Urinary bladder (tissue), 3 donors: ENCODE measurements at regions not wholly inside any gene's neighbourhood (a gene's known extent, or its start where the extent isn't known, plus 50 kb on each side); places are given as distances from the start of the nearest gene placed in this dataset.
"Not testable (repeated sequence)": the region's sequence is repeated elsewhere in the genome, so short reads cannot be mapped to it uniquely, and the experiment has no call there.

ENCODE experiments used
- DNase-seq: peaks from one replicate; pipeline ENCODE4 v3.0.0-alpha.2; 2015; ENCODE audit errors: extremely low spot score
- H3K27ac ChIP-seq: one replicate; pipeline ENCODE4 v1.5.1; 2013; ENCODE audit warnings: low read depth, mild to moderate bottlenecking, moderate library complexity
- H3K36me3 ChIP-seq: one replicate; pipeline ENCODE4 v1.6.1; 2013; ENCODE audit warnings: mild to moderate bottlenecking, moderate library complexity; ENCODE audit not compliant: insufficient read depth
- H3K4me1 ChIP-seq: one replicate; pipeline ENCODE4 v1.6.1; 2013; ENCODE audit warnings: mild to moderate bottlenecking, moderate library complexity; ENCODE audit not compliant: insufficient read depth
- H3K4me3 ChIP-seq: one replicate; pipeline ENCODE4 v1.5.1; 2013; ENCODE audit warnings: low read depth, low read length
- WGBS: extraction: QIAGEN DNeasy Blood & Tissue Kit; methylation state at CpG from one replicate; pipeline ENCODE4 v1.1.7; 2013; 5-methylcytosine and 5-hydroxymethylcytosine counted together
- donor health status: healthy with polysubstance abuse.
- donor health status: healthy.

DNA sequence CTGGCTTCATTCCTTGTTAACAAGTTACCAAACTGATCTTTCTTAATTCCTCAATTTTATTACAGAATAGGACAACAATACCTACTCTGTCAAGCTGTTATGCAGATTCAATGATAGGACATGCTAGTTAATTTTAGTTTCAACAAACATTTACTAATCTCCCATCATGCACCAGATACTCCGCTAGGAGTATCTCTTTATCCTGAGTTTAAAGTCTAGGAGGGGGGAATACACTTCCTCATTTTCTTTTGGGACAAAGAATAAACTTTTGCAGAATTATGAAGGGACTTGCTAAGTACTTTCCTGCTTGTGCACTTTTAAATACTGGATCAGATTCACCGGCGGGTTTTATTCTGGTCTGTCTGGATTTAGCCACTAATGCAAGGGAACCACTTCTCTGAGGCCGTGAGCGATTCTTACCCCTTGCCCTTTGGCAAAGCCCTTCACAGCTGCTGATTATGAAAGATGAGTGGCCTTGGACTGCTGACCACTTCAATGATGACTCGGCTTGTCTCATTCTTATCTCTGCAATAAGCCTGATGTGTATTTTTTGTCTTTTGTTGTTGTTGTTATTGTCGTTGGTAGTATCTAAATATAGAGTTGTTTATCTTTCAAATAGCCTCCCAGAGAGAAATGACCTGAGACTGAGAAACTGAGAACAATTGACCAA is 73.9 kb downstream of the RMI1 start:
- no peak for DNase-seq
- Histone ChIP-seq H3K4me3 (no peak overlapping the region), H3K27ac (no peak overlapping the region), H3K36me3 (no peaks in the 10 kb centered on the region), H3K4me1 (no peaks in the 10 kb centered on the region)
- 54% methylated on average over 7 of the region's 7 CpGs for whole genome bisulfite sequencing

- Histone ChIP-seq H3K36me3 (no peaks in the 10 kb centered on the region), H3K4me1 (no peaks in the 10 kb centered on the region), H3K27ac (no peak overlapping the region), H3K4me3 (no peak overlapping the region)
- DNase-seq: no peak
- WGBS: 89% methylated on average over 4 of the region's 4 CpGs
These were observed 77.1 kb downstream of the RMI1 start for GRCh38 chr9:84057662-84058061.

DNA sequence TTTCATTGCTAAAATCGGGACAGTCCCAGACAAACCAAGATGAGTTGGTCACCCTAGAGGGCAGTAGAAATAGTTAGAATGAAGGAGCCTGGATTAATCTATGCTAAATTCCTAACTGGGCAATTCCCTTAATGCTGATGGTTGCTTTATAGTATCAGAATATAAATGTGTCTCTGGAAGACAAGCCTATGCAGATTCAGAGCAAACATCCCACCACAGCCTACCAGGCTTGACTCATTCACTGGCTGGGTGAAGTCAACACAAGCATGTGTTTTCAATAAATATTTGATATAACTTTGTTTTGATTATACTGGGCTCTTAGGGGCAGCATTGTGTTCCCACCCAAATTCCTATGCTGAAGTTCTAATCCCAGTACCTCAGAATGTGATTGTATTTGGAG is 79.3 kb downstream of the RMI1 start:
- Histone ChIP-seq H3K4me1 (no peaks in the 10 kb centered on the region), H3K36me3 (no peaks in the 10 kb centered on the region), H3K27ac (no peak overlapping the region), H3K4me3 (no peak overlapping the region)
- no peak for DNase-seq
- 85% methylated on average over 1 of the region's 1 CpG for whole genome bisulfite sequencing

DNA sequence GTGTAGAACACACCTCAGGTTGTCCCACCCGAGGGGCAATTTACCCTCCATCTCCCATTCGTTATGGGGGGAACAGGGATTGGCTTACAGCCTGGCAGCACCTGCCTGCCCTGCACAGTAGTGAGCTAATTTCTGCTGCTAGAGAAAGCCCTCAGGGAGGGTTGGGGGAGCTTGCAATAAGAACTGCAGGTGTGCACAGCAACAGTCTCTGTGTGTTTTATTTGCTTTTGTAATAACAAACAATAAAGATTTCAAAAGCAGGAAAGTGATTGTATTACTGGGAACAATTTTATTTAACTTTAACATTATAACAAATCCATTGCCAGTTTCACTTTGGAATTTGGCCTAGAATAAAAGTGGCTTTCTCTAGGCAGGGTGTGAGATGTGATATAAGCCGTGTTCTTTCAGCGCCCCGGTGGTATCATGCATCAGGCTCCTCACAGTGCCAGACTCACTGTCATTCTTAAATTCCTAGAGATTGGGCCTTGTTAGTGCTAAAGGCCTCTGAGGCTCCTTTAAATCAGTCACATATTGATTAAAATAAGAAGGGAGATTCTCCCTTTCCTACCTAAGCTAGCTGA is 81.1 kb downstream of the RMI1 start:
- WGBS: 57% methylated on average over 5 of the region's 5 CpGs
- no peak overlapping the region for H3K27ac ChIP-seq
- H3K36me3 ChIP-seq: no peaks in the 10 kb centered on the region
- H3K4me3 ChIP-seq: no peak overlapping the region
- no peak for DNase-seq
- no peaks in the 10 kb centered on the region for H3K4me1 ChIP-seq

- no peaks in the 10 kb centered on the region for H3K36me3 ChIP-seq
- no peak overlapping the region for H3K4me3 ChIP-seq
- no peak overlapping the region for H3K27ac ChIP-seq
- DNase-seq: no peak
- 56% methylated on average over 1 of the region's 1 CpG for WGBS
- no peaks in the 10 kb centered on the region for H3K4me1 ChIP-seq
These were observed 81.9 kb downstream of the RMI1 start for GRCh38 chr9:84062538-84062937.

- no peak overlapping the region for H3K27ac ChIP-seq
- WGBS: 92% methylated on average over 2 of the region's 2 CpGs
- no peak for DNase-seq
- no peaks in the 10 kb centered on the region for H3K36me3 ChIP-seq
- no peaks in the 10 kb centered on the region for H3K4me1 ChIP-seq
- H3K4me3 ChIP-seq: no peak overlapping the region
These were observed 87.2 kb downstream of the RMI1 start for GRCh38 chr9:84067821-84068220.

DNA sequence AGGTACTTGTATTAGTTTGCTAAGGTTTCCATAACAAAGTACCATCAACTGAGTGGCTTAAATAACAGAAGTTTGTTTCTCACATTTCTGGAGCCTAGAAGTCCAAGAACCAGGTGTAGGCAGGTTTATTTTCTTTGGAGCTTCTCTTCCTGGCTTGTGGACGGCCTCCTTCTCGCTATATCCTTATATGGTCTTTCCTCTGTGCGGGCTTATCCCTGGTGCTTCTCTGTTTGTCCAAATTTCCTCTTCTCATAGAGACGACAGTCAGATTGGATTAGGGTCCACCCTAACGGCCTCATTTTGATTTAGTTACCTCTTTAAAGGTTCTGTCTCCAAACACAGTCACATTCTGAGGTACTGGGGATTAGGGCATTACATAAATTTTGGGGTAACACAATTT is 88.3 kb downstream of the RMI1 start:
- H3K27ac ChIP-seq: no peak overlapping the region
- no peak overlapping the region for H3K4me3 ChIP-seq
- WGBS: 56% methylated on average over 5 of the region's 5 CpGs
- H3K36me3 ChIP-seq: no peaks in the 10 kb centered on the region
- no peaks in the 10 kb centered on the region for H3K4me1 ChIP-seq
- no peak for DNase-seq

- Histone ChIP-seq H3K4me1 (no peaks in the 10 kb centered on the region), H3K36me3 (no peaks in the 10 kb centered on the region), H3K27ac (no peak overlapping the region), H3K4me3 (no peak overlapping the region)
- DNase-seq: no peak
- WGBS: 74% methylated on average over 8 of the region's 8 CpGs
These were observed 90.0 kb downstream of the RMI1 start for GRCh38 chr9:84070590-84070989.

GRCh38 chr9:84072621-84073180 is 92.1 kb downstream of the RMI1 start:
- Histone ChIP-seq H3K36me3 (no peaks in the 10 kb centered on the region), H3K27ac (no peak overlapping the region), H3K4me3 (no peak overlapping the region), H3K4me1 (no peaks in the 10 kb centered on the region)
- no peak for DNase-seq
- 67% methylated on average over 3 of the region's 3 CpGs for WGBS

DNA sequence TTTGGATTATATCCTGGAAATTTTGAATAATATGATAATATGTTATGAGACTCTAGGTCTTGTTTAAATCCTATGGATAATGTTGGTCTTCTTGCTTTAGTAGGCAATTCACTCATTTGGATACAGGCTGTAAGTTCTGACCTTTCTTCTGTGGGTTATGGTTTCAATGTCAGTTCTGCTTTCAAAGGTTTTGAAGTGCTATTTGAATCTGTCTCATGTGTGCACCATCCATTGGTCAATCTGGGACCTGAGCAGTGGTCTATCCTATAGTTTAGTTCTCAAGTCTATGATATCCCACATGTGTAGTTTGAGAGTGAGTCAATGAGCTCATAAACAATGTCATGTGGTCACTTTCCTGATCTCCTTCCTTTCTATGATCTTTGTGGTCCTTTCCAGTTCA is 94.4 kb downstream of the RMI1 start:
- no peak for DNase-seq

GRCh38 chr9:84076384-84076783 is 95.8 kb downstream of the RMI1 start:
- WGBS: 90% methylated on average over 1 of the region's 1 CpG
- Histone ChIP-seq H3K4me3 (no peak overlapping the region), H3K36me3 (no peaks in the 10 kb centered on the region), H3K4me1 (no peaks in the 10 kb centered on the region), H3K27ac (no peak overlapping the region)
- no peak for DNase-seq

More for the DNA sequence above, 94.4 kb downstream of the RMI1 start:
- Histone ChIP-seq H3K4me1 (no peaks in the 10 kb centered on the region), H3K27ac (no peak overlapping the region), H3K4me3 (no peak overlapping the region), H3K36me3 (no peaks in the 10 kb centered on the region)

GRCh38 chr9:84077816-84078215 is 97.2 kb downstream of the RMI1 start:
- not testable (repeated sequence) for H3K4me3 ChIP-seq, DNase-seq, H3K27ac ChIP-seq, H3K4me1 ChIP-seq, H3K36me3 ChIP-seq
- WGBS: 61% methylated on average over 1 of the region's 1 CpG

DNA sequence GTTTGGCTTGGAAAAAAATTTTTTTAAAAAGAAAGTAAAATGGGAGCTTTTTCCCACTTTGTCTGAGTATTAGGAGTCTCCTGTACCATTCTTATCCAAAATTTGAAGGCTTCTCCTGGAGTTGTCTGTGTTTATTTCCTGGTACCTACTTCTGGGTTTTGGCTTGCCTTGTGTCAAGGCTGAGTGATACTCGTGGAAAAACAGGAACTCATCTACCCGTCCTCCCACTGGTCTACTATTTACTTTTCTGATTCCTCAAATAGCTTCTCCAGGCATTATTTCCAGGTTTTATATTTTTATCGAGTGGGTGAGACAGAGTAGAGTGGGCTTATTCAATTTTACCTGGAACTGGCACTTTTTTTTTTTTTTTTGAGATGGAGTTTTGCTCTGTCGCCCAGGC is 99.4 kb downstream of the RMI1 start:
- no peak overlapping the region for H3K27ac ChIP-seq
- no peaks in the 10 kb centered on the region for H3K4me1 ChIP-seq
- no peak overlapping the region for H3K4me3 ChIP-seq
- 57% methylated on average over 4 of the region's 4 CpGs for WGBS
- H3K36me3 ChIP-seq: no peaks in the 10 kb centered on the region
- DNase-seq: no peak

DNA sequence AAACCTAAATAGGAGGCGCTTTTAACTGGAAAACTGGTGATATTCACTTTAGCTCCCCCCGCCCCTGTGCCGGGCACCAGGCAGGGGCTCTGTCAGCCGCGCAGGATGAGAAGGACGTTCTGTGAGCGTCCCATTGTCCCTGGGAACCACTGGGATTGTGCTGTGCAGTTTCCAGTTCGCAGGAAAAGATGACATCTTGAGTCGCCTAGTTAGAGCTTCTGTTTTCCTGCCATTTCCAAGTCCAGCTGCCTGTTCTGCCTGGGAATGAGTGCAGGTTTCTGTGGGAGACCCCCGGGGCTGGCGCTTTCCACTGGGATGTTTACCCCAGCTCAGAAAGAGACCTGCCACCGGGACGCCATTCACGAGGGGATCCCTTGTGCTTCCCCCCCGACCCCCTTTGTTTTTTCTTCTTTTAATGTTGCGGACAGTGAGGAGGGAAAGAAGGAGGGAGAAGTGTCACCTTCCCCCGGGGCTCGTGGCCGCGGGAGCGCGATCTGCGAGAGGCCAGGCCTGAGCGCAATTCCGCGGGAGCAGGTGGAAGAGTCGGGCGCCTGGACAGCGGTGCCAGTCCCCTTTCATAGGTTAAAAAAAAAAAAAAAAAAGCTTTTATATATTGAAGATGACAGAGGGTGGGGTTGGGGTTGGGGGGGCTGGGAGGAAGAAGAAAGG is 121.5 kb downstream of the RMI1 start:
- no peaks in the 10 kb centered on the region for H3K4me1 ChIP-seq
- 16% methylated on average over 29 of the region's 29 CpGs for WGBS
- no peak overlapping the region for H3K27ac ChIP-seq
- H3K36me3 ChIP-seq: no peaks in the 10 kb centered on the region
- H3K4me3 ChIP-seq: no peak overlapping the region
- DNase-seq: no peak
